GM12878 (cell line): ENCODE measurements at regions not wholly inside any gene's neighbourhood (a gene's known extent, or its start where the extent isn't known, plus 50 kb on each side); places are given as distances from the start of the nearest gene placed in this dataset.

Experiments
- ATAC-seq: fragments of 200-7000 bp; cut with Tn5 transposase; 3 replicates; pipeline ENCODE4 v1.9.1; 2020; ENCODE audit warnings: mild to moderate bottlenecking, moderate library complexity
- BruUV-seq: library from RNA; stranded (reverse); fragments of 400-500 nt; replicated peaks from 2 replicates; lab custom pipeline; 2021; lab: Mats Ljungman, UMichigan
- CTCF ChIA-PET: fragments of 300-600 bp; sonication (Branson Sonifier 250); formaldehyde crosslinking; extraction: SDS; loops from one replicate; lab custom pipeline; 2021; ENCODE audit warnings: inconsistent platforms; lab: Yijun Ruan, JAX
- POLR2A ChIA-PET: fragments of 350-600 bp; formaldehyde crosslinking; extraction: SDS; loops from one replicate; lab custom pipeline; 2021; ENCODE audit warnings: inconsistent platforms; lab: Charles Lee
- RAD21 ChIA-PET: fragments of 300-600 bp; sonication (Branson Sonifier 250); formaldehyde crosslinking; loops from one replicate; lab custom pipeline; 2023; ENCODE audit warnings: antibody characterized with exemption; ENCODE audit not compliant: unreplicated experiment; lab: Charles Lee
- SMC1A ChIA-PET: fragments of 300-600 bp; sonication (Branson Sonifier 250); formaldehyde crosslinking; loops from one replicate; lab custom pipeline; 2023; ENCODE audit not compliant: unreplicated experiment, uncharacterized antibody; lab: Charles Lee
- DNase-seq: peaks from one replicate; pipeline ENCODE4 v3.0.0-alpha.2; 2011; ENCODE audit warnings: low read depth, low spot score
- FAIRE-seq: peaks from 3 replicates; lab custom pipeline; 2011; peaks lifted over from hg19 to GRCh38; lab: Jason Lieb, UNC
- H2AFZ ChIP-seq: 2 replicates; pipeline ENCODE4 v1.6.0; 2011; ENCODE audit warnings: low read depth, low read length, control low read depth; ENCODE audit not compliant: control insufficient read depth
- H3K27ac ChIP-seq: 2 replicates; pipeline ENCODE4 v1.5.1; 2011; ENCODE audit warnings: control low read depth; ENCODE audit not compliant: control insufficient read depth, insufficient read depth
- H3K27me3 ChIP-seq, 2 experiments: replicated peaks in 1 of 2; 2 replicates each; pipeline versions ENCODE4 v1.6.0 to v1.6.1; 2011; ENCODE audit warnings: low read length in 1 of 2; ENCODE audit not compliant: control insufficient read depth in 2 of 2, insufficient read depth in 2 of 2
- H3K36me3 ChIP-seq, 2 experiments: 2 replicates each; pipeline ENCODE4 v1.5.1; 2011; ENCODE audit warnings: low read length in 1 of 2; ENCODE audit not compliant: control insufficient read depth in 2 of 2, insufficient read depth in 2 of 2
- H3K4me1 ChIP-seq: 2 replicates; pipeline ENCODE4 v1.6.1; 2011; ENCODE audit warnings: mild to moderate bottlenecking, low read length, moderate library complexity, mixed read lengths; ENCODE audit not compliant: control insufficient read depth, insufficient read depth
- H3K4me2 ChIP-seq: 2 replicates; pipeline ENCODE4 v1.6.0; 2011; ENCODE audit warnings: control low read depth; ENCODE audit not compliant: control insufficient read depth, insufficient read depth
- H3K4me3 ChIP-seq: fragments of 200-600 bp; sonication (generic); 2 replicates; pipeline ENCODE4 v1.5.1; 2016
- H3K79me2 ChIP-seq: 2 replicates; pipeline ENCODE4 v1.6.0; 2011; ENCODE audit warnings: low read length; ENCODE audit not compliant: control insufficient read depth, insufficient read depth
- H3K9ac ChIP-seq: 2 replicates; pipeline ENCODE4 v1.8.0; 2011; ENCODE audit warnings: low read length, control low read depth, mixed read lengths; ENCODE audit not compliant: control insufficient read depth, insufficient read depth
- H3K9me3 ChIP-seq: replicated peaks from 3 replicates; pipeline ENCODE4 v1.5.1; 2011; ENCODE audit warnings: mild to moderate bottlenecking, low read length; ENCODE audit not compliant: control insufficient read depth, insufficient read depth
- H4K20me1 ChIP-seq: 2 replicates; pipeline ENCODE4 v1.6.0; 2011; ENCODE audit not compliant: control insufficient read depth, insufficient read depth
- CHD1 ChIP-seq: IDR thresholded peaks from 2 replicates; pipeline ENCODE4 v1.6.1; 2012; ENCODE audit warnings: low read depth, low read length, improper control_type of control experiment
- EZH2 ChIP-seq: IDR thresholded peaks from 2 replicates; pipeline ENCODE4 v1.6.1; 2012; ENCODE audit warnings: low read depth, mild to moderate bottlenecking, control low read depth, inconsistent platforms, low read length, borderline replicate concordance; ENCODE audit not compliant: control insufficient read depth
- IKZF2 ChIP-seq, 2 experiments: fragments of 450-650 bp; IDR thresholded peaks; 2 replicates each; pipeline ENCODE4 v1.6.1; 2017; ENCODE audit warnings: mild to moderate bottlenecking in 2 of 2, moderate library complexity in 2 of 2
- MEF2B ChIP-seq: fragments of 450-650 bp; IDR thresholded peaks from 2 replicates; pipeline ENCODE4 v1.6.1; 2018; ENCODE audit warnings: mild to moderate bottlenecking, moderate library complexity; ENCODE audit not compliant: partially characterized antibody, poor library complexity, severe bottlenecking
- PAX8 ChIP-seq: fragments of 450-650 bp; IDR thresholded peaks from 2 replicates; pipeline ENCODE4 v1.6.1; 2017; ENCODE audit warnings: mild to moderate bottlenecking, moderate library complexity
- PML ChIP-seq: IDR thresholded peaks from 2 replicates; pipeline ENCODE4 v1.6.1; 2012; ENCODE audit warnings: low read length, inconsistent platforms
- POLR2AphosphoS2 ChIP-seq: IDR thresholded peaks from 2 replicates; pipeline ENCODE4 v1.6.1; 2011; ENCODE audit warnings: low read depth, mild to moderate bottlenecking, low read length, improper control_type of control experiment, moderate library complexity
- POLR2AphosphoS5 ChIP-seq: IDR thresholded peaks from 2 replicates; pipeline ENCODE4 v1.6.1; 2011; ENCODE audit warnings: mild to moderate bottlenecking, low read length, inconsistent platforms
- RAD51 ChIP-seq: fragments of 450-650 bp; IDR thresholded peaks from 2 replicates; pipeline ENCODE4 v1.6.1; 2016; ENCODE audit warnings: moderate library complexity, mild to moderate bottlenecking, inconsistent platforms
- YBX1 ChIP-seq: fragments of 450-650 bp; IDR thresholded peaks from 2 replicates; pipeline ENCODE4 v1.6.1; 2016; ENCODE audit warnings: antibody characterized with exemption
- ZNF24 ChIP-seq: fragments of 450-650 bp; IDR thresholded peaks from 2 replicates; pipeline ENCODE4 v1.6.1; 2017; ENCODE audit warnings: antibody characterized with exemption, mild to moderate bottlenecking
- WGBS: methylation state at CpG from one replicate; pipeline ENCODE4 v1.1.6; 2016; ENCODE audit warnings: low lambda C conversion rate; ENCODE audit not compliant: insufficient replicate concordance, insufficient coverage; ENCODE audit errors: missing lambda C conversion rate; 5-methylcytosine and 5-hydroxymethylcytosine counted together
- in situ Hi-C: fragments of 300-500 bp; cut with MboI; formaldehyde crosslinking; loops from 9 replicates; pipeline ENCODE4 v1.14.3; 2018; ENCODE audit warnings: mixed read lengths
- intact Hi-C: fragments of 100-400 bp; cut with micrococcal nuclease; formaldehyde crosslinking; loops from one replicate; pipeline ENCODE4 v1.14.2; 2022; ENCODE audit not compliant: unreplicated experiment
- TF ChIP-seq, protein P1 (sequence below): fragments of 150-350 bp; IDR thresholded peaks from 2 replicates; pipeline ENCODE4 v1.6.1; 2016; ENCODE audit warnings: low read depth, low read length
- TF ChIP-seq, protein P2 (sequence below): fragments of 450-650 bp; IDR thresholded peaks from 2 replicates; pipeline ENCODE4 v1.6.1; 2017; ENCODE audit warnings: mild to moderate bottlenecking, low read depth, inconsistent platforms; ENCODE audit not compliant: poor library complexity, severe bottlenecking
- TF ChIP-seq, protein P3 (sequence below): IDR thresholded peaks from 2 replicates; pipeline ENCODE4 v1.6.1; 2012; ENCODE audit warnings: low read depth, low read length, improper control_type of control experiment
- TF ChIP-seq, protein P4 (sequence below): fragments of 450-650 bp; IDR thresholded peaks from 2 replicates; pipeline ENCODE4 v1.6.1; 2016; ENCODE audit warnings: mild to moderate bottlenecking
- TF ChIP-seq, protein P5 (sequence below): IDR thresholded peaks from 2 replicates; pipeline ENCODE4 v1.6.1; 2011; ENCODE audit warnings: borderline replicate concordance, low read depth, mild to moderate bottlenecking, moderate library complexity, mixed read lengths, low read length; ENCODE audit not compliant: insufficient read depth; ENCODE audit errors: extremely low read length

DNA sequence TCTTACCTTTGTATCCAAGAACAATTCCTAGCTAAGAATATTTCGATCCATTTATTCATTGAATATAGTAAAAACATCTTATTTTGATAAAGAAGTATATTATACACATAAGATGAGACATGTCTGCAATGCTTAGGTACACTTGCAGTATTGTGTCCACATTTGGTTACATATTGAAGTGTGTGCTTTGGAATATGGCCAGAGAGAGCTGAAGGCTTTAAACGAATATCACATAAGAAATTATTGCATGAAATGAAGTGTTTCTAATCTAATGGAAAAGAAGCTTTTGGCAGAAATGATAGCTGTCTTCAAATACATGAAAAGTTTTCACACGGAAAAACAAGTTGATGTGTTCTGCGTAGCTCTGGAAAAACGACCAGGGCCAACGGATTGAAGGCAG, 516.1 kb upstream of the ZFP42 start:
- no peak overlapping the region for H3K9ac ChIP-seq
- ChIA-PET SMC1A (interaction anchor here (1.9 kb wide), 1 partner anchor 8 kb away, joined by 3 read pairs; no protein-coding TSS in a partner anchor), POLR2A (no interaction called here), CTCF (no interaction called here), RAD21 (no interaction called here)
- intact Hi-C loops, result no loop called here
- H3K36me3 ChIP-seq, result no peaks in the 10 kb centered on the region
- H3K4me1 ChIP-seq, result no peaks in the 10 kb centered on the region
- H3K27me3 ChIP-seq, result no peaks in the 10 kb centered on the region
- no peaks in the 10 kb centered on the region for H3K9me3 ChIP-seq
- H3K79me2 ChIP-seq, result no peaks in the 10 kb centered on the region
- FAIRE-seq (no peak), ATAC-seq (no peak), DNase-seq (no peak)
- no peaks in the 10 kb centered on the region for H4K20me1 ChIP-seq
- H3K27ac ChIP-seq, result no peak overlapping the region
- H2AFZ ChIP-seq, result no peak overlapping the region
- no TSS peak for BruUV-seq
- no peak overlapping the region for H3K4me3 ChIP-seq
- in situ Hi-C loops, result no loop called here
- no peak overlapping the region for H3K4me2 ChIP-seq
- WGBS, result 12% methylated on average over 6 of the region's 6 CpGs
- TF ChIP-seq PAX8, result no peak
- no peak for TF ChIP-seq MEF2B
- TF ChIP-seq, protein P1, sequence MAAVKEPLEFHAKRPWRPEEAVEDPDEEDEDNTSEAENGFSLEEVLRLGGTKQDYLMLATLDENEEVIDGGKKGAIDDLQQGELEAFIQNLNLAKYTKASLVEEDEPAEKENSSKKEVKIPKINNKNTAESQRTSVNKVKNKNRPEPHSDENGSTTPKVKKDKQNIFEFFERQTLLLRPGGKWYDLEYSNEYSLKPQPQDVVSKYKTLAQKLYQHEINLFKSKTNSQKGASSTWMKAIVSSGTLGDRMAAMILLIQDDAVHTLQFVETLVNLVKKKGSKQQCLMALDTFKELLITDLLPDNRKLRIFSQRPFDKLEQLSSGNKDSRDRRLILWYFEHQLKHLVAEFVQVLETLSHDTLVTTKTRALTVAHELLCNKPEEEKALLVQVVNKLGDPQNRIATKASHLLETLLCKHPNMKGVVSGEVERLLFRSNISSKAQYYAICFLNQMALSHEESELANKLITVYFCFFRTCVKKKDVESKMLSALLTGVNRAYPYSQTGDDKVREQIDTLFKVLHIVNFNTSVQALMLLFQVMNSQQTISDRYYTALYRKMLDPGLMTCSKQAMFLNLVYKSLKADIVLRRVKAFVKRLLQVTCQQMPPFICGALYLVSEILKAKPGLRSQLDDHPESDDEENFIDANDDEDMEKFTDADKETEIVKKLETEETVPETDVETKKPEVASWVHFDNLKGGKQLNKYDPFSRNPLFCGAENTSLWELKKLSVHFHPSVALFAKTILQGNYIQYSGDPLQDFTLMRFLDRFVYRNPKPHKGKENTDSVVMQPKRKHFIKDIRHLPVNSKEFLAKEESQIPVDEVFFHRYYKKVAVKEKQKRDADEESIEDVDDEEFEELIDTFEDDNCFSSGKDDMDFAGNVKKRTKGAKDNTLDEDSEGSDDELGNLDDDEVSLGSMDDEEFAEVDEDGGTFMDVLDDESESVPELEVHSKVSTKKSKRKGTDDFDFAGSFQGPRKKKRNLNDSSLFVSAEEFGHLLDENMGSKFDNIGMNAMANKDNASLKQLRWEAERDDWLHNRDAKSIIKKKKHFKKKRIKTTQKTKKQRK, result no peak
- no peak for TF ChIP-seq EZH2
- TF ChIP-seq, protein P2, sequence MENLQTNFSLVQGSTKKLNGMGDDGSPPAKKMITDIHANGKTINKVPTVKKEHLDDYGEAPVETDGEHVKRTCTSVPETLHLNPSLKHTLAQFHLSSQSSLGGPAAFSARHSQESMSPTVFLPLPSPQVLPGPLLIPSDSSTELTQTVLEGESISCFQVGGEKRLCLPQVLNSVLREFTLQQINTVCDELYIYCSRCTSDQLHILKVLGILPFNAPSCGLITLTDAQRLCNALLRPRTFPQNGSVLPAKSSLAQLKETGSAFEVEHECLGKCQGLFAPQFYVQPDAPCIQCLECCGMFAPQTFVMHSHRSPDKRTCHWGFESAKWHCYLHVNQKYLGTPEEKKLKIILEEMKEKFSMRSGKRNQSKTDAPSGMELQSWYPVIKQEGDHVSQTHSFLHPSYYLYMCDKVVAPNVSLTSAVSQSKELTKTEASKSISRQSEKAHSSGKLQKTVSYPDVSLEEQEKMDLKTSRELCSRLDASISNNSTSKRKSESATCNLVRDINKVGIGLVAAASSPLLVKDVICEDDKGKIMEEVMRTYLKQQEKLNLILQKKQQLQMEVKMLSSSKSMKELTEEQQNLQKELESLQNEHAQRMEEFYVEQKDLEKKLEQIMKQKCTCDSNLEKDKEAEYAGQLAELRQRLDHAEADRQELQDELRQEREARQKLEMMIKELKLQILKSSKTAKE, result no peak
- TF ChIP-seq CHD1, result no peak
- TF ChIP-seq, protein P3, sequence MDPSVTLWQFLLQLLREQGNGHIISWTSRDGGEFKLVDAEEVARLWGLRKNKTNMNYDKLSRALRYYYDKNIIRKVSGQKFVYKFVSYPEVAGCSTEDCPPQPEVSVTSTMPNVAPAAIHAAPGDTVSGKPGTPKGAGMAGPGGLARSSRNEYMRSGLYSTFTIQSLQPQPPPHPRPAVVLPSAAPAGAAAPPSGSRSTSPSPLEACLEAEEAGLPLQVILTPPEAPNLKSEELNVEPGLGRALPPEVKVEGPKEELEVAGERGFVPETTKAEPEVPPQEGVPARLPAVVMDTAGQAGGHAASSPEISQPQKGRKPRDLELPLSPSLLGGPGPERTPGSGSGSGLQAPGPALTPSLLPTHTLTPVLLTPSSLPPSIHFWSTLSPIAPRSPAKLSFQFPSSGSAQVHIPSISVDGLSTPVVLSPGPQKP, result no peak
- TF ChIP-seq IKZF2 (IDR thresholded peaks at IDR 0.05), result no peak
- no peak for TF ChIP-seq POLR2AphosphoS2
- TF ChIP-seq POLR2AphosphoS5, result no peak
- TF ChIP-seq YBX1, result no peak
- TF ChIP-seq PML, result no peak
- TF ChIP-seq ZNF24, result no peak
- TF ChIP-seq RAD51, result no peak
- TF ChIP-seq, protein P4, sequence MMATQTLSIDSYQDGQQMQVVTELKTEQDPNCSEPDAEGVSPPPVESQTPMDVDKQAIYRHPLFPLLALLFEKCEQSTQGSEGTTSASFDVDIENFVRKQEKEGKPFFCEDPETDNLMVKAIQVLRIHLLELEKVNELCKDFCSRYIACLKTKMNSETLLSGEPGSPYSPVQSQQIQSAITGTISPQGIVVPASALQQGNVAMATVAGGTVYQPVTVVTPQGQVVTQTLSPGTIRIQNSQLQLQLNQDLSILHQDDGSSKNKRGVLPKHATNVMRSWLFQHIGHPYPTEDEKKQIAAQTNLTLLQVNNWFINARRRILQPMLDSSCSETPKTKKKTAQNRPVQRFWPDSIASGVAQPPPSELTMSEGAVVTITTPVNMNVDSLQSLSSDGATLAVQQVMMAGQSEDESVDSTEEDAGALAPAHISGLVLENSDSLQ, result no peak
- TF ChIP-seq, protein P5, sequence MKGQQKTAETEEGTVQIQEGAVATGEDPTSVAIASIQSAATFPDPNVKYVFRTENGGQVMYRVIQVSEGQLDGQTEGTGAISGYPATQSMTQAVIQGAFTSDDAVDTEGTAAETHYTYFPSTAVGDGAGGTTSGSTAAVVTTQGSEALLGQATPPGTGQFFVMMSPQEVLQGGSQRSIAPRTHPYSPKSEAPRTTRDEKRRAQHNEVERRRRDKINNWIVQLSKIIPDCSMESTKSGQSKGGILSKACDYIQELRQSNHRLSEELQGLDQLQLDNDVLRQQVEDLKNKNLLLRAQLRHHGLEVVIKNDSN, result no peak
